ENCODE measurements at regions not wholly inside any gene's neighbourhood (a gene's known extent, or its start where the extent isn't known, plus 50 kb on each side); places are given as distances from the start of the nearest gene placed in this dataset.

DNA sequence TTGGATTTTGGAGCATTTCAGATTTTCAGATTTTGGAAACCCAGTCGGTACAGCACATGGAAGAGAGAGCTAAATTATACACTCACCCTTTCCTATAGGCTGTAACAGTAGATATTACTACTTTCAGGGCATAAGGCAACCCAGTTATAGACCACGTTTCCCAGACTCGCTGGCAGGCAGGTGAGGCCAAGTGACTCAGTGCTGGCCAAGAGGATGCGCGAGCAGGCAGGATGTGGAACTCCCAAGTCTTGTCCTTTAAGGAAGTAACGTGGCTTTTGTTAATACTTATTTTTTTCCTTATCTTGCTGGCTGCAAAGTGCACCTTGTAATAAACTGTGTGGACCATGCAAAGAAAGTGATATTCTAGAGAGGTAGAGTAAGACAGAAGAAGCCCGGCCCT, 1160.1 kb downstream of the GATA3 start:
- H2AFZ ChIP-seq (ENCODE audit: control insufficient read depth, low read depth, low read length) = no peak overlapping the region
- ChIA-PET RAD21 (ENCODE audit: unreplicated experiment) (no interaction called here), POLR2A (no interaction called here), CTCF (no interaction called here), SMC1A (ENCODE audit: uncharacterized antibody, unreplicated experiment) (no interaction called here)
- in situ Hi-C loops (cut with MboI) = loop anchor here (10.0 to 25.0 kb wide), 2 partner anchors 1177 to 1690 kb away; no protein-coding TSS in a partner anchor
- H3K9ac ChIP-seq (ENCODE audit: control insufficient read depth, insufficient read depth, low read length) = no peak overlapping the region
- ATAC-seq = no peak
- TF ChIP-seq MYC (IDR thresholded peaks at IDR 0.05; ENCODE audit: insufficient read depth, insufficient read length, insufficient replicate concordance, low read length, severe bottlenecking) = no peak
- no peak for TF ChIP-seq CBX5 (IDR thresholded peaks at IDR 0.05; ENCODE audit: low read depth)
- TF ChIP-seq SMARCA5 (IDR thresholded peaks at IDR 0.05) = no peak
- no peak for TF ChIP-seq MEF2B (IDR thresholded peaks at IDR 0.05; ENCODE audit: partially characterized antibody, poor library complexity, severe bottlenecking)
- TF ChIP-seq ZNF217 (IDR thresholded peaks at IDR 0.05) = no peak
- no peak for TF ChIP-seq JUND (IDR thresholded peaks at IDR 0.05; ENCODE audit: low read depth, low read length)
- intact Hi-C loops (cut with micrococcal nuclease; ENCODE audit: unreplicated experiment) = no loop called here
- H3K27me3 ChIP-seq (replicated peaks in 1 of 2; ENCODE audit: control insufficient read depth in 2 of 2, insufficient read depth in 2 of 2, low read length in 1 of 2) = no peaks in the 10 kb centered on the region
- H3K4me1 ChIP-seq (ENCODE audit: control insufficient read depth, insufficient read depth, low read length) = no peaks in the 10 kb centered on the region
- H3K79me2 ChIP-seq (ENCODE audit: control insufficient read depth, insufficient read depth, low read length) = no peaks in the 10 kb centered on the region
- WGBS (ENCODE audit: insufficient coverage, insufficient replicate concordance, low lambda C conversion rate, missing lambda C conversion rate) = 42% methylated on average over 7 of the region's 7 CpGs
- H3K36me3 ChIP-seq (ENCODE audit: control insufficient read depth in 2 of 2, insufficient read depth in 2 of 2, low read length in 1 of 2) = no peaks in the 10 kb centered on the region
- H3K4me3 ChIP-seq = no peak overlapping the region
- no peak overlapping the region for H3K27ac ChIP-seq (ENCODE audit: control insufficient read depth, insufficient read depth)
- no peak for FAIRE-seq
- H4K20me1 ChIP-seq (ENCODE audit: control insufficient read depth, insufficient read depth) = no peaks in the 10 kb centered on the region
- BruUV-seq (replicated peaks) = no TSS peak
- DNase-seq (ENCODE audit: low read depth, low spot score) = no peak
- H3K4me2 ChIP-seq (ENCODE audit: control insufficient read depth, insufficient read depth) = no peak overlapping the region
- no peaks in the 10 kb centered on the region for H3K9me3 ChIP-seq (replicated peaks; ENCODE audit: control insufficient read depth, insufficient read depth, low read length)

DNA sequence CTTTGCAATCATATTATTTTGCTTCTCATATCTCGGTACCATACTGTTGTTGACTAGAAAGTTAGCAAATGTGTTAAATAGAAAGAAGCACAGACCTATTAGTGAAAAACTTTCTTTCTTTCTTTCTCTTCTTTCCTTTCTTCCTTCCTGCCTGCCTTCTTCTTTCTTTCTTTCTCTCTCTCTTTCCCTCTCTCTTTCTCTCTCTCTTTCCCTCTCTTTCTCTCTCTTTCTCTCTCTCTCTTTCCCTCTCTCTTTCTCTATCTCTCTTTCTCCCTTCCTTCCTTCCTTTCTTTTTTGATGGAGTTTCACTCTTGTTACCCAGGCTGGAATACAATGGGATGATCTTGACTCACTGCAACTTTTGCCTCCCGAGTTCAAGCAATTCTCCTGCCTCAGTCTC, 1160.6 kb downstream of the GATA3 start:
- FAIRE-seq = no peak
- ChIA-PET POLR2A (no interaction called here), CTCF (no interaction called here), SMC1A (ENCODE audit: uncharacterized antibody, unreplicated experiment) (no interaction called here), RAD21 (ENCODE audit: unreplicated experiment) (no interaction called here)
- WGBS (ENCODE audit: insufficient coverage, insufficient replicate concordance, low lambda C conversion rate, missing lambda C conversion rate) = 14% methylated on average over 2 of the region's 2 CpGs
- Histone ChIP-seq H2AFZ (ENCODE audit: control insufficient read depth, low read depth, low read length) (no peak overlapping the region), H3K9me3 (replicated peaks; ENCODE audit: control insufficient read depth, insufficient read depth, low read length) (no peaks in the 10 kb centered on the region), H3K27ac (ENCODE audit: control insufficient read depth, insufficient read depth) (no peak overlapping the region), H3K9ac (ENCODE audit: control insufficient read depth, insufficient read depth, low read length) (no peak overlapping the region), H4K20me1 (ENCODE audit: control insufficient read depth, insufficient read depth) (no peaks in the 10 kb centered on the region), H3K79me2 (ENCODE audit: control insufficient read depth, insufficient read depth, low read length) (no peaks in the 10 kb centered on the region), H3K36me3 (ENCODE audit: control insufficient read depth in 2 of 2, insufficient read depth in 2 of 2, low read length in 1 of 2) (no peaks in the 10 kb centered on the region), H3K4me1 (ENCODE audit: control insufficient read depth, insufficient read depth, low read length) (no peaks in the 10 kb centered on the region), H3K27me3 (replicated peaks in 1 of 2; ENCODE audit: control insufficient read depth in 2 of 2, insufficient read depth in 2 of 2, low read length in 1 of 2) (no peaks in the 10 kb centered on the region), H3K4me2 (ENCODE audit: control insufficient read depth, insufficient read depth) (no peak overlapping the region), H3K4me3 (no peak overlapping the region)
- no peak for ATAC-seq
- intact Hi-C loops (cut with micrococcal nuclease; ENCODE audit: unreplicated experiment) (no loop called here), in situ Hi-C loops (cut with MboI) (loop anchor here (10.0 to 25.0 kb wide), 2 partner anchors 1178 to 1690 kb away; no protein-coding TSS in a partner anchor)
- TF ChIP-seq, protein P1, sequence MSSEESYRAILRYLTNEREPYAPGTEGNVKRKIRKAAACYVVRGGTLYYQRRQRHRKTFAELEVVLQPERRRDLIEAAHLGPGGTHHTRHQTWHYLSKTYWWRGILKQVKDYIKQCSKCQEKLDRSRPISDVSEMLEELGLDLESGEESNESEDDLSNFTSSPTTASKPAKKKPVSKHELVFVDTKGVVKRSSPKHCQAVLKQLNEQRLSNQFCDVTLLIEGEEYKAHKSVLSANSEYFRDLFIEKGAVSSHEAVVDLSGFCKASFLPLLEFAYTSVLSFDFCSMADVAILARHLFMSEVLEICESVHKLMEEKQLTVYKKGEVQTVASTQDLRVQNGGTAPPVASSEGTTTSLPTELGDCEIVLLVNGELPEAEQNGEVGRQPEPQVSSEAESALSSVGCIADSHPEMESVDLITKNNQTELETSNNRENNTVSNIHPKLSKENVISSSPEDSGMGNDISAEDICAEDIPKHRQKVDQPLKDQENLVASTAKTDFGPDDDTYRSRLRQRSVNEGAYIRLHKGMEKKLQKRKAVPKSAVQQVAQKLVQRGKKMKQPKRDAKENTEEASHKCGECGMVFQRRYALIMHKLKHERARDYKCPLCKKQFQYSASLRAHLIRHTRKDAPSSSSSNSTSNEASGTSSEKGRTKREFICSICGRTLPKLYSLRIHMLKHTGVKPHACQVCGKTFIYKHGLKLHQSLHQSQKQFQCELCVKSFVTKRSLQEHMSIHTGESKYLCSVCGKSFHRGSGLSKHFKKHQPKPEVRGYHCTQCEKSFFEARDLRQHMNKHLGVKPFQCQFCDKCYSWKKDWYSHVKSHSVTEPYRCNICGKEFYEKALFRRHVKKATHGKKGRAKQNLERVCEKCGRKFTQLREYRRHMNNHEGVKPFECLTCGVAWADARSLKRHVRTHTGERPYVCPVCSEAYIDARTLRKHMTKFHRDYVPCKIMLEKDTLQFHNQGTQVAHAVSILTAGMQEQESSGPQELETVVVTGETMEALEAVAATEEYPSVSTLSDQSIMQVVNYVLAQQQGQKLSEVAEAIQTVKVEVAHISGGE (CRISPR knock-in tag; IDR thresholded peaks at IDR 0.05) = no peak
- no peak for TF ChIP-seq POLR2AphosphoS5 (IDR thresholded peaks at IDR 0.05; ENCODE audit: low read length)
- no peak for TF ChIP-seq SREBF2 (IDR thresholded peaks at IDR 0.05; ENCODE audit: low read length)
- no peak for TF ChIP-seq TCF12 (IDR thresholded peaks at IDR 0.05; ENCODE audit: low read depth, low read length)
- TF ChIP-seq CBX5 (IDR thresholded peaks at IDR 0.05; ENCODE audit: low read depth) = no peak
- TF ChIP-seq TBL1XR1 (IDR thresholded peaks at IDR 0.05; ENCODE audit: low read depth, low read length) = no peak
- no peak for TF ChIP-seq YY1 (IDR thresholded peaks at IDR 0.05; ENCODE audit: low read depth, low read length)
- no peak for TF ChIP-seq ESRRA (IDR thresholded peaks at IDR 0.05; ENCODE audit: low read length)
- TF ChIP-seq EGR1 (IDR thresholded peaks at IDR 0.05; ENCODE audit: borderline replicate concordance in 1 of 2, low read depth in 2 of 2, low read length in 2 of 2) = no peak
- TF ChIP-seq FOXM1 (IDR thresholded peaks at IDR 0.05; ENCODE audit: low read depth, low read length) = no peak
- no peak for TF ChIP-seq ZBED1 (IDR thresholded peaks at IDR 0.05; ENCODE audit: borderline replicate concordance)
- no peak for TF ChIP-seq CBX3 (IDR thresholded peaks at IDR 0.05; ENCODE audit: borderline replicate concordance, low read depth)
- no peak for TF ChIP-seq BMI1 (IDR thresholded peaks at IDR 0.05; ENCODE audit: borderline replicate concordance)
- no peak for DNase-seq (ENCODE audit: low read depth, low spot score)
- no TSS peak for BruUV-seq (replicated peaks)
